ENCODE measurements at regions not wholly inside any gene's neighbourhood (a gene's known extent, or its start where the extent isn't known, plus 50 kb on each side); places are given as distances from the start of the nearest gene placed in this dataset.

- WGBS, 5 donors: 54 to 85% (median 75%) methylated on average over 5 of the region's 5 CpGs
- Histone ChIP-seq H3K4me1 (peaks cover 0 to 3% (median under 1%) of the 10 kb centered on the region in 4 donors), H3K27me3 (no peaks in the 10 kb centered on the region), H3K9me3 (no peaks in the 10 kb centered on the region), H3K4me3 (no peak overlapping the region), H3K36me3 (no peaks in the 10 kb centered on the region), H3K27ac (no peak overlapping the region)
- no peak for DNase-seq
- TF ChIP-seq CTCF (IDR thresholded peaks at IDR 0.05) (no peak), POLR2A (IDR thresholded peaks at IDR 0.05) (no peak), EP300 (IDR thresholded peaks at IDR 0.05) (no peak), POLR2AphosphoS5 (IDR thresholded peaks at IDR 0.05) (no peak)
- intact Hi-C loops (cut with DNase I; ENCODE audit: low total_unique reads): no loop called here
Measured at GRCh38 chr2:8324901-8325300, 357.0 kb upstream of the ID2 start.

- 90 to 97% (median 95%) methylated on average over 6 to 8 of the region's 8 CpGs for WGBS, 5 donors
- H3K36me3 ChIP-seq: no peaks in the 10 kb centered on the region
- H3K4me1 ChIP-seq: peaks cover 0 to 7% (median 2%) of the 10 kb centered on the region in 4 donors
- intact Hi-C loops (cut with DNase I; ENCODE audit: low total_unique reads): no loop called here
- H3K9me3 ChIP-seq: no peaks in the 10 kb centered on the region
- no peaks in the 10 kb centered on the region for H3K27me3 ChIP-seq
- DNase-seq: no peak
- TF ChIP-seq POLR2A (IDR thresholded peaks at IDR 0.05) (no peak), CTCF (IDR thresholded peaks at IDR 0.05) (no peak), POLR2AphosphoS5 (IDR thresholded peaks at IDR 0.05) (no peak), EP300 (IDR thresholded peaks at IDR 0.05) (no peak)
- H3K4me3 ChIP-seq: no peak overlapping the region
- H3K27ac ChIP-seq: no peak overlapping the region
Measured at GRCh38 chr2:8327371-8328100, 354.3 kb upstream of the ID2 start.

- H3K4me3 ChIP-seq: no peak overlapping the region
- TF ChIP-seq POLR2AphosphoS5 (IDR thresholded peaks at IDR 0.05): no peak
- no peak for TF ChIP-seq EP300 (IDR thresholded peaks at IDR 0.05)
- TF ChIP-seq POLR2A (IDR thresholded peaks at IDR 0.05): no peak
- TF ChIP-seq CTCF (IDR thresholded peaks at IDR 0.05): no peak
- no peaks in the 10 kb centered on the region for H3K9me3 ChIP-seq
- no peaks in the 10 kb centered on the region for H3K27me3 ChIP-seq
- intact Hi-C loops (cut with DNase I; ENCODE audit: low total_unique reads): no loop called here
- H3K36me3 ChIP-seq: no peaks in the 10 kb centered on the region
- peaks cover 0 to 7% (median 2%) of the 10 kb centered on the region in 4 donors for H3K4me1 ChIP-seq
- peak in 1 of 2 donors; percentile 45 for DNase-seq
- H3K27ac ChIP-seq: no peak overlapping the region
- 52 to 88% (median 77%) methylated on average over 2 to 4 of the region's 4 CpGs for WGBS, 5 donors
Measured at GRCh38 chr2:8328217-8328616, 353.6 kb upstream of the ID2 start.

- no peak for DNase-seq
- intact Hi-C loops (cut with DNase I; ENCODE audit: low total_unique reads): no loop called here
- H3K27ac ChIP-seq: no peak overlapping the region
- H3K9me3 ChIP-seq: no peaks in the 10 kb centered on the region
- H3K36me3 ChIP-seq: no peaks in the 10 kb centered on the region
- H3K4me3 ChIP-seq: no peak overlapping the region
- peaks cover 0 to 7% (median 2%) of the 10 kb centered on the region in 4 donors for H3K4me1 ChIP-seq
- TF ChIP-seq POLR2AphosphoS5 (IDR thresholded peaks at IDR 0.05) (no peak), POLR2A (IDR thresholded peaks at IDR 0.05) (no peak), CTCF (IDR thresholded peaks at IDR 0.05) (no peak), EP300 (IDR thresholded peaks at IDR 0.05) (no peak)
- WGBS, 5 donors: 57 to 78% (median 66%) methylated on average over 16 to 17 of the region's 17 CpGs
- no peaks in the 10 kb centered on the region for H3K27me3 ChIP-seq
Measured at GRCh38 chr2:8329660-8330622, 351.9 kb upstream of the ID2 start.
